ENCODE measurements at regions not wholly inside any gene's neighbourhood (a gene's known extent, or its start where the extent isn't known, plus 50 kb on each side); places are given as distances from the start of the nearest gene placed in this dataset.

- intact Hi-C loops (cut with DNase I): no loop called here
- DNase-seq (ENCODE audit: missing footprints) (no peak), ATAC-seq (no peak)
Observed at GRCh38 chr22:49500076-49500460, 327.6 kb downstream of the BRD1 start.

DNA sequence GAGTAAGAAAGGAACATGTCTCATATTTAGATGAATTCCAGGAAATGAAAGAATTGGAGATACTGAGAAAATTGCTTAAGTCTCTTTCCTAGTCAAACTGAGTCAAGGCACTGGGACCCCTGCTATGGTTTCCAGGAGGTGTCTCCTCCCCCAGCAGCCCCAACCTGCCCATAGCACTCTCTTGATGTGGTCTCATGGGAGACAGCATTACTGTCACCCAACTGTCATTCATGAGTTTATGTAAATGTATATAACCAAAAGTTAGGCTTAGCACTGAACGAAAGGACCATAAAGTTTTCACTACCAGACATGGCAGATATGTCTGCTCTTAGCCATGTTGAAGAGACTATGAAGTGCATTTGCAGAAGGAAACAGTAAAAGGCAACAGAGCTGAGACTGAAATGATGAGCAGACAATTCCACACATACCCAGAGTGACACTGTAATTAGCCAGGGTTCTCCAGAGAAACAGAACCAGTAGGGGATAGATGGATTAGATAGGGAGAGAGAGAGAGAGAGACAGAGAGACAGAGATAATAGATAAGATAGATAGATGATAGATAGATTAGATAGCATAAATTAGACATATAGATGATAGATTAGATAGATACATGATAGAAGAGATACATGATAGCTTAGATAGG is 328.1 kb downstream of the BRD1 start:
- no peak for DNase-seq (ENCODE audit: missing footprints)
- ATAC-seq: no peak
- intact Hi-C loops (cut with DNase I): no loop called here

DNA sequence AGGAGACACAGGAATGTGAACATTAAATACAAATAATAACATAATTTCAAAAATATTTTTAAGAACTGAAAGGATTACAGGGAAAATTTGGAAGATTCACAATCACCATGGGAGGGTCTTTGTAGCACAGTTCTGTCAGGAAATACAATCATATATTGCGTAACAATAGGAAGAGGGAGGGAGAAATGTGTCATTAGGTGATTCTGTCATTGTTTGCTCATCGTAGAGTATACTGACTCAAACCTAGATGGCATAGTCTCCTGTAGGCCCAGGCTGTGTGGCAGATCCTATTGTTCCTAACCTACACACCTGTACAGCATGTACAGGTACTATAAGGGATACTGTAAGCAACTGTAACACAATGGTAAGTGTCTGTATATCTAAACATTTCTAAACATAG is 330.4 kb downstream of the BRD1 start:
- no peak for DNase-seq (ENCODE audit: missing footprints)
- ATAC-seq: no peak
- intact Hi-C loops (cut with DNase I): no loop called here

DNA sequence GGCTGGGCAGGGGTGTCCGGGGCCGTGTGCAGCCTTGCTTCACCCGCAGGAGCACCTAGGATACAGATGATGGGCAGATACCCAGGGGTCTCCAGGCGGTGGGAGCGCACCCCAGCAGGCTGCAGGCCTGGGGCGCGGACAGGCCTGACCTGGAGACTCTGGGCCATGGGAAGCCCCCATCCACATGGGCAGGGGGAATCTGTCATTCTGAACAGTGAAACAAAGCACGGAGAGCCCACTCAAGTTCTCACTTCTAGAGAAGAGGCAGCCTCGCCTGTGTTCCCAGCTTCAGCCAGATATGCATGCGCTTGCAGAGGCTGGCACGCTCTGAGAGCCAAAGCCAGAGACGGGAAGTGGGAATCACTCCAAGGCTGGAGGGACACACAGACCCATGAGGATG is 333.1 kb downstream of the BRD1 start:
- no peak for ATAC-seq
- DNase-seq (ENCODE audit: missing footprints): no peak
- intact Hi-C loops (cut with DNase I): no loop called here

- ATAC-seq (no peak), DNase-seq (ENCODE audit: missing footprints) (no peak)
- intact Hi-C loops (cut with DNase I): no loop called here
Observed at GRCh38 chr22:49492741-49493251, 334.9 kb downstream of the BRD1 start.

GRCh38 chr22:49492308-49492707 is 335.4 kb downstream of the BRD1 start:
- intact Hi-C loops (cut with DNase I): no loop called here
- DNase-seq (ENCODE audit: missing footprints) (no peak), ATAC-seq (no peak)

DNA sequence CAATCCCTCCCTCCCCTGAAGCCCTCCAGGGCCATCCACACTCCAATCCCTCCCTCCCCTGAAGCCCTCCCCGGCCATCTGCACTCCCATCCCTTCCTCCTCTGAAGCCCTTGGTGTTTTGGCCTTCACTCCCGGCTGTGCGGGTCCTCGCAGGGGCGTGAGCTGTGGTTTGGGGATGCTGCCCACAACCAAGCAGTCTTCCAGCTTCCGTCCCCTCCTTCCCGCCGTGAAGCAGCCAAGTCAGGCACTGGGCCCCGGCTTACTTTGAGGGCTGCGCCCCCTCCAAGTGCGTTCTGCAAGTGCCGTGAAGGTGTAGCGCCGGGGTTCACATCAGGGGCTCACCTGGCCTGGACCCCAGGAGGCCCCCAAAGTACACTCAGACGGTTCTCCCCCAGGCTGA is 335.9 kb downstream of the BRD1 start:
- DNase-seq (ENCODE audit: missing footprints): no peak
- ATAC-seq: no peak
- intact Hi-C loops (cut with DNase I): no loop called here

DNA sequence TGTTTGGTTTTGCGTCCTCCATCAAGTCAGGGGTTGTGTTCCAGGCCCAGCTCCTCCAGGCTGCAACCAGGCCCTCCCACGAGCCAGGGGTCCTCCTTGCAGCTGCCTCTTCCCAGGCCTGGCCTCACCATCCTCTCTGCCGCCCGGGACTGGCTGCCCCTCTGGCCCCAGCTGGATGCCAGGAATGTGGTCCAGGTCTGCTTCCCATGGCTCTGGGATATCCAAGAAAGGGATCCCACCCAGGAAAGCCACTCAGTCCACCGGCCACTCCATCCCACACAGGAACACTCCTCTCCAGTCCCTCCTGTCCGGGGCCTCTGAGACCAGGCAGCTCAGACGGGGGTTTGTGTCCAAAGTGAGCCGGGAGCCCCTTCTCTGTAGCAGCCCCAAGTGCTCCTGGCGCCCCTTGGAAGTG is 336.4 kb downstream of the BRD1 start:
- ATAC-seq (no peak), DNase-seq (ENCODE audit: missing footprints) (no peak)
- intact Hi-C loops (cut with DNase I): no loop called here

- intact Hi-C loops (cut with DNase I): no loop called here
- DNase-seq (ENCODE audit: missing footprints) (no peak), ATAC-seq (no peak)
Observed at GRCh38 chr22:49490692-49491091, 337.0 kb downstream of the BRD1 start.

DNA sequence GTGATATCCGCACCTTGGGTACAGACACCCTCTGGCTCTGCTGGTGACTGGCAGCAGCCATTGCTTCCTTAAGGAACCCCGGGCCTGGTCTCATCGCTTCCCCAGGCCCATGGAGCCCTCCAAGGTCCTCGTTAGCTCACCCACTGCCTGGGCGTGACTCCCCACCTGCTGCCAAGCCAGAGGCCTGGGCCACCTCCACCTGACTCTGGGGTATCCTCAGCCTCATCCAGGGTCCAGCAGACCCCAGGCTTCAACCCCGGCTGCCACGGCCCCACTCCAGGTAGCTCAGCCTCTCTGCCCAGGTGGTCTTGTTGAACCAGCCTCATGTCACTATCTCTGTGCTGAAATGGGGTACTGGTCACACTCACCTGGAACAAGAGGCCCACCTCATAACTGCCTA is 337.9 kb downstream of the BRD1 start:
- no peak for DNase-seq (ENCODE audit: missing footprints)
- intact Hi-C loops (cut with DNase I): no loop called here

GRCh38 chr22:49488943-49489342 is 338.7 kb downstream of the BRD1 start:
- DNase-seq (ENCODE audit: missing footprints) (no peak), ATAC-seq (no peak)
- intact Hi-C loops (cut with DNase I): no loop called here

More for the DNA sequence above, 337.9 kb downstream of the BRD1 start:
- ATAC-seq: no peak

- ATAC-seq (no peak), DNase-seq (ENCODE audit: missing footprints) (no peak)
- intact Hi-C loops (cut with DNase I): no loop called here
Observed at GRCh38 chr22:49487950-49488349, 339.7 kb downstream of the BRD1 start.

- intact Hi-C loops (cut with DNase I): no loop called here
- DNase-seq (ENCODE audit: missing footprints) (no peak), ATAC-seq (no peak)
Observed at GRCh38 chr22:49486225-49486624, 341.4 kb downstream of the BRD1 start.

- ATAC-seq (no peak), DNase-seq (ENCODE audit: missing footprints) (no peak)
- intact Hi-C loops (cut with DNase I): no loop called here
Observed at GRCh38 chr22:49483946-49484345, 343.7 kb downstream of the BRD1 start.

- intact Hi-C loops (cut with DNase I): no loop called here
- ATAC-seq: no peak
- DNase-seq (ENCODE audit: missing footprints): no peak
Observed at GRCh38 chr22:49483281-49483870, 344.3 kb downstream of the BRD1 start.

- ATAC-seq (no peak), DNase-seq (ENCODE audit: missing footprints) (no peak)
- intact Hi-C loops (cut with DNase I): no loop called here
Observed at GRCh38 chr22:49482811-49483210, 344.9 kb downstream of the BRD1 start.

- ATAC-seq (no peak), DNase-seq (ENCODE audit: missing footprints) (no peak)
- intact Hi-C loops (cut with DNase I): no loop called here
Observed at GRCh38 chr22:49481659-49482399, 345.8 kb downstream of the BRD1 start.

- no peak for DNase-seq (ENCODE audit: missing footprints)
- ATAC-seq: no peak
- intact Hi-C loops (cut with DNase I): no loop called here
Observed at GRCh38 chr22:49480896-49481658, 346.6 kb downstream of the BRD1 start.

DNA sequence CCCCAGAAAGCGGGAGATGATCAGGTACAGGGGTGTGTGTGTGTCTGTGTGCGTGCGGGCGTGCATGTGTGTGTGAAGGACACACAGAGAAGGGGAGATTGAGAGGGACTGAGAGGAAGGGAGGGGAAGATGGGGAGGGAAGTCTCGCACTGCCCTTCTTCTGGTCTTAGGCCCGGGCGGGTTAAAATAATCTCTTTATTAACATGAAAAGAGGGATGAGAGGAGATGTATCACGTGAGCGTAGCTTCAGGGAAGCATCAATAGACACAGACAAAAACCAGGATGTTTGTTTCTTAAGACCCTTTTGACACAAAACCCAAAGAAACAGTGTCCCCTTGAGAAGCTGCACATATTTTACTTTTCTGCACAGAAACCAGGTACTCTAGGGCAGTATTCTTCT is 347.3 kb downstream of the BRD1 start:
- intact Hi-C loops (cut with DNase I): no loop called here
- DNase-seq (ENCODE audit: missing footprints): no peak
- no peak for ATAC-seq

DNA sequence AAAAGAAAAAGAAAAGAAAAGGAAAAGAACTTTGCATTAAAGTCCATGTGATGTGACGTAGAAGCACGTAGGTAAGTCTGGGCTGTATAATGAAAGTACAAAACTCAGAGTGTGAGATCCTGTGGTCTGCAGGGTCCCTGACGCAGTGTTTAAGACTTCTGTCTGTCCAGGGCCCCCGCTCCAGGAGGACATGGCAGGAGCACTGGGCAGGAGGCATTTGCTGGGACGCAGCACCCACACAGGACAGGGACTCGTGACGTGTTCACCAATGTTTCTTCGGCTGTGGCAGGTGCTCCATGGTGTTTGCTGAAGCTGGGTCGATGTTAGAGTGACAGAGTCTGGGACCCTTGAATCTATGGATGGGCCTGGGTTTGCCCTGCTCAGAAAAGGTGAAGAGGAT is 348.1 kb downstream of the BRD1 start:
- DNase-seq (ENCODE audit: missing footprints) (no peak), ATAC-seq (no peak)
- intact Hi-C loops (cut with DNase I): no loop called here

All from Right ventricle myocardium inferior (tissue), 1 donor.